Hippocampal formation (tissue), 2 donors: ENCODE measurements at regions not wholly inside any gene's neighbourhood (a gene's known extent, or its start where the extent isn't known, plus 50 kb on each side); places are given as distances from the start of the nearest gene placed in this dataset.
"Not testable (repeated sequence)": the region's sequence is repeated elsewhere in the genome, so short reads cannot be mapped to it uniquely, and the experiment has no call there.

ENCODE experiments used
- DNase-seq, 2 donors: peaks; one replicate each; lab custom pipeline; 2025; lab: John Stamatoyannopoulos, UW

DNA sequence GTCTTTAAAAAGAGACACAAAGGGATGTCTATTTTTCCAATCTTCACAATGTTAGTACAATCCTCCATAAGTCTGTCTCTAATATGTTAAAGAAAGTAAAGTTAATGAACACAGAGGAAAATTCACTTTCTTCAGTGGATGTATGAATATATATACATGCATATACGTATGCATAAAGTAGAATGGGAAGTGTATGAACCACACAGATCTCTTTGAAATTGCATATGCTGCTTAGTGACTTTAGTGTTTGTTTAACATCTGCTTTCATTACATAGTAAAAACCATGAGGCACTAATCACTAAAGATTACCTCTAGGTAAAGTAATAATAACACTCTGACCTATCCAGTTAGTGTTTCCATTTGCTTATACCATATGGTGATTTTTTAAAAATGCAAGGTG lies 451.2 kb downstream of the SEMA3D start:
- no peak for DNase-seq

DNA sequence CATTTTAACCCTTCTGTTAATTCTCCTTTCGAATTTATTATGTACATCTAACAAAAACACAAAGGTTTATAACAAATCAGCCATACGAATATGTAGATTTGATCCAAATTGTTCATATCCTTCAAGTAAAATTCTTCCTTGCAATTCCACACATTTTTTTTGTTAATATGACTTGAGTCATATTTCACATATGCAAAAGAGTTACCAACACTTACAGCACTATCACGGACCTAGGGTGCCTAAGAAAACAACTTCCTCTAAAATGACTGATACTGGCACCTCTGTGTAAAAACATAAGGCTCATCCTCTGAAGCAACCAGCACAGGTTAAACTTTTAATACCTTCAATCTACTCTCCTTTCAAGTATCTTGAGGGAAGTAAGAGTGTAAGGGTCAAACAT lies 451.8 kb downstream of the SEMA3D start:
- no peak for DNase-seq

DNA sequence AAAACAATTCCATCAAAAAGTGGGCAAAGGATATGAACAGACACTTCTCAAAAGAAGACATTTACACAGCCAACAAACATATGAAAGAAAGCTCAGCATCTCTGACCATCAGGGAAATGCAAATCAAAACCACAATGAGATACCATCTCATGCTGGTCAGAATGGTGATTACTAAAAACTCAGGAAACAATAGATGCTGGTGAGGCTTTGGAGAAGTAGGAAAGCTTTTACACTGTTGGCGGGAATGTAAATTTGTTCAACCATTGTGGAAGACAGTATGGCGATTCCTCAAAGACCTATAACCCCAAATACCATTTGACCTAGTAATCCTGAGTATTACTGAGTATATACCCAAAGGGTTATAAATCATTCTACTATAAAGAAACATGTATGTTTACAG lies 452.9 kb downstream of the SEMA3D start:
- DNase-seq, result not testable (repeated sequence)

DNA sequence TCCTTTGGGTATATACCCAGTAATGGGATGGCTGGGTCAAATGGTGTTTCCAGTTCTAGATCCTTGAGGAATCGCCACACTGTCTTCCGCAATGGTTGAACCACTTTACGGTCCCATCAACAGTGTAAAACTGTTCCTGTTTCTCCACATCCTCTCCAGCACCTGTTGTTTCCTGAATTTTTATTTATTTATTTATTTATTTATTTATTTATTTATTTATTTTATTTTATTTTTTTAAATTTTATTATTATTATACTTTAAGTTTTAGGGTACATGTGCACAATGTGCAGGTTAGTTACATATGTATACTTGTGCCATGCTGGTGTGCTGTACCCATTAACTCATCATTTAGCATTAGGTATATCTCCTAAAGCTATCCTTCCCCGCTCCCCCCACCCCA lies 456.0 kb downstream of the SEMA3D start:
- DNase-seq, result not testable (repeated sequence)

- no peak for DNase-seq
These were observed 457.6 kb downstream of the SEMA3D start for GRCh38 chr7:84729284-84729683.

- DNase-seq, result no peak
These were observed 464.1 kb downstream of the SEMA3D start for GRCh38 chr7:84722734-84723133.

DNA sequence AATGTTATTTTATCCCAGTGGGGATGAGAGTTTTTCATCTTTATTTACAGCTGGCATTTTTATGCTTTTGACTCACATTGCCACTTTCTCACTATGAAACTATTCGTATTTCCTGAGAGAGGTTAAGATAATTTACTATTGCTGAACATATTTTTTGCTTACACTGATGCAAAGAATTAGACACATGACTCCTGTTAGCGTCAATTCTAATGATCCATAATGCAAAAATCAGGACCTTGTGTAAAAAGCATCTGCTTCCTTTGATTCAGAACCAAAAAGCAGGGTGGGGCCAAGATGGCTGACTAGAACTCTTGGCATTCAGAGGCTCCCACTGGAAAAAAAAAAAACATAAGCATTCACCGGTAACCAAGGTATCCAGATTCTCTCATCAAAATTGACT lies 464.8 kb downstream of the SEMA3D start:
- DNase-seq, result no peak

- no peak for DNase-seq
These were observed 466.3 kb downstream of the SEMA3D start for GRCh38 chr7:84720456-84721097.

DNA sequence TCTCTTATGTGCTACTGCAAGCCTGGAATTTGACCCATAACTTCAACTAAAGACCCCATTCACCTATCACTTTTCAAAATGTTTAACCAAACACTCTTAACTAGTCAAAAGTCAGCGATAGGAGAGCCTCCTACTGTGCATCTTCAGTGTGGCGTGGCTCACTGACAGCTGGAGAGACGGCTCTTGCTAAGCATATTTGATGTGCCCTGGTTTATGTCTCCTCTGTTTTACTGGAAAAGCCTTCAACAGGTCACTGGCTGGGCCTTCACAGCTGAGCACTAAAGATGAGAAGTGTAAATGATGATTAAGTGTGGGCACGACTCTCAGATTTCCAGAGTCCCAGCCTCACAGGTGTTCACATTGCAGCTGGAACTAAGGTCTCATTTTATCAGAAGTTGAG lies 472.1 kb downstream of the SEMA3D start:
- DNase-seq, result no peak

- DNase-seq, result no peak
These were observed 474.3 kb downstream of the SEMA3D start for GRCh38 chr7:84712374-84713121.

DNA sequence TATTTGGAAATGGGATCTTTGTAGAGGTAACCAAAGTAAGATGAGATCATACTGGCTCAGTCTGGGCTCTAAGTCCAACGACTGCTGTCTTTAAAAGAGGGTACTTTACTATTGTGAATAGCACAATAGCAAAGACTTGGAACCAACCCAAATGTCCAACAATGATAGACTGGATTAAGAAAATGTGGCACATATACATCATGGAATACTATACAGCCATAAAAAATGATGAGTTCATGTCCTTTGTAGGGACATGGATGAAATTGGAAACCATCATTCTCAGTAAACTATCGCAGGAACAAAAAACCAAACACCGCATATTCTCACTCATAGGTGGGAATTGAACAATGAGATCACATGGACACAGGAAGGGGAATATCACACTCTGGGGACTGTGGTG lies 476.3 kb downstream of the SEMA3D start:
- DNase-seq, result not testable (repeated sequence)

- no peak for DNase-seq
These were observed 481.1 kb downstream of the SEMA3D start for GRCh38 chr7:84705706-84706105.

GRCh38 chr7:84705079-84705478 lies 481.8 kb downstream of the SEMA3D start:
- DNase-seq, result no peak

- no peak for DNase-seq
These were observed 482.5 kb downstream of the SEMA3D start for GRCh38 chr7:84704380-84704779.

- DNase-seq, result no peak
These were observed 485.1 kb downstream of the SEMA3D start for GRCh38 chr7:84701524-84702306.

DNA sequence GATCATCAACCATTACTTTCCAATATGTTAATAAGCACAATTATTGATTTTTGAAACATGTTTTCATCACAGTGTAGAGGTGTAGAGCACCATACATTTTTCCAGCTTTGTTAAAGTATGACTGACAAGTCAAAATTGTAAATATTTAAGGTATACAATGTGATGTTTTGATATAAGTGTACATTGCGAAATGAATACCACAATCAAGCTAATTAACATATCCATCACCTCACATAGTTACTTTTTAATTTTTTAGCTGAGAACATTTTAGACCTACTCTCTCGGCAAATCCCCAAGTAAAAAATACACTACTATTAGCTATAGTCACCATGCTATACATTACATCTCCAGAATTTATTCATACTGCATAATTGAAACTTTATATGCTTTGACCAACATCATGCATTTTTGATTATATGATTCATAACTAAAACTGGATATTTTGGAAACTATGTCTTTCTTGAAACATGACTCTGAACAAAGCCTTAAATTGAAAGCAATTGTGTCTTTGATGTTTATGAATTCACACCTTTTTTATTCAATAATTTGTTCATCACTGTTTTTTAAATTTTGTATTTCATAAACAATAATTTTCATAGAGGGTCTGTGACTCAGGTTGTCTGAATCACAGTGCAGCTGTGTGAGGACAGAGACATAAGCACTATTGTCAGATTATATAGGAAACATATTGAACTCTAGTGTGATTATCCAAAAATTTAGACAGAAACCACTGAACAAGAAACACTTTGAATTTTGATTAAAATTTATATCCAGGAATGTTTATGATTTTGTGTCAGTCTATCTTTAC lies 486.1 kb downstream of the SEMA3D start:
- no peak for DNase-seq

GRCh38 chr7:84697506-84697905 lies 489.4 kb downstream of the SEMA3D start:
- DNase-seq, result no peak

GRCh38 chr7:84693483-84693882 lies 493.4 kb downstream of the SEMA3D start:
- no peak for DNase-seq

GRCh38 chr7:84688671-84689070 lies 494.1 kb upstream of the SEMA3A start:
- no peak for DNase-seq

DNA sequence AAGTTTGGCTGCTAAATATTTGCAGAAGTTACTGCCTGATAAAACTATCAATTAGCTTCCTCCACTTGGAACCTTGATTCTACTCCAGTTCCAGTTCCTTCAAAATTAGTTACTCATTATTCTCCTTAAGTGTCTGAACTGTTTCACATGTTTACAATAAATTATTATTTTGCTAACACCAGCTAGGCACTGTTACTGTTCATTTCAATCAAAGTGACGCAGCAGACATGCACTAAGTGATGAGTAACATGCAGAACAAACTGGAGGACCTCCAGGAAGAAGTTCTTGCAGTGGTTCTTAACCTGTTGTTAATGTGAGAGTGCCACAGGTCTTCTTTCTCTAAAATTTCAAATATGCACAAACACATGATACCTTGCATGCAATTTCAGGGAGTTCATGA lies 491.8 kb upstream of the SEMA3A start:
- DNase-seq, result no peak

DNA sequence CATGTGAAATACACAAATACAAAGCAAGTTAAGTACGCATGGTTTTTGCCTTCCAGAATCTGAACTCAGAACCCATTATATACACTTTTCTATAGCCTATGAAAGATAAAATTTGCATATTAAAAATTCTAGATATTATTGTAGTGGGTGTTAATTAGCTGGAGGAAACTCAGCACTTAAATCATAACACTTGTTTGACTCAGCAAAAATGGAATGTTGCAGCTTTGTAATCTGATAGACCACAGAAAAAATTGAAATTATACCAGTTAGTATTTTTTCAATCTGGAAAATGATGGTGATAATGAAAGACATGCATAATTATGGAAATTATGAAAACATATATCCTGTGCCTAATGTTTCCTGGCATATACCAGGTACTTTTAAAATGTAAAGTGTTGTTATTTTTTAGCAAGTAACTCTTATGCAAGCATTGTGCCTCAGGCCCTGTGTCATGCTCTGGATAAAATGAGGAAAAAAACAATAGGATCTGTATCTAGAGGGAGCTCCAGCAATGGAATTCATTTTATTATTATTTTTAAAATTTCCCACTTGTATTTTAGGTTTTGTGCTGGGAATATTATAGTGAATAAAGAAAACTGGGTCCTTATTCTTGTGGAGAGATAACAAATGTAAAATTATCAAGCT lies 490.4 kb upstream of the SEMA3A start:
- no peak for DNase-seq

DNA sequence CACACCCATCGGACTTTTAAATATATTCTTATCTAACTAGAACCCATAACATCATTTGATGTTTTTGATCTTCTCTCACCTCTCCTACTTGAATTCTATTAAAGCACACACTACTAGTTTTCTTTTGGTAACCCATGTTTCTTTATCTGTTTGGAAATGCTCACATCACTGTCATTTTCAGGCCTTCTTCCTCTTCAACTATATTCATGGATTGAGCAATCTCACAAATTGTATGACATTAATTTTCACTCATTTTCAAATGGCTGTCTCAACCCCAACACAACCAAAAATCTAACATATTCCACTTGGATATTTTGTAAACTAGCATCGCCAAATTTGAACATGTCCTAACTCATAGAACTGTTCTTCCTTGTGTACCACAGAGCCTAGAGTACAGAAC lies 488.0 kb upstream of the SEMA3A start:
- DNase-seq, result no peak
